ENCODE measurements at regions not wholly inside any gene's neighbourhood (a gene's known extent, or its start where the extent isn't known, plus 50 kb on each side); places are given as distances from the start of the nearest gene placed in this dataset.
"Not testable (repeated sequence)": the region's sequence is repeated elsewhere in the genome, so short reads cannot be mapped to it uniquely, and the experiment has no call there.

DNA sequence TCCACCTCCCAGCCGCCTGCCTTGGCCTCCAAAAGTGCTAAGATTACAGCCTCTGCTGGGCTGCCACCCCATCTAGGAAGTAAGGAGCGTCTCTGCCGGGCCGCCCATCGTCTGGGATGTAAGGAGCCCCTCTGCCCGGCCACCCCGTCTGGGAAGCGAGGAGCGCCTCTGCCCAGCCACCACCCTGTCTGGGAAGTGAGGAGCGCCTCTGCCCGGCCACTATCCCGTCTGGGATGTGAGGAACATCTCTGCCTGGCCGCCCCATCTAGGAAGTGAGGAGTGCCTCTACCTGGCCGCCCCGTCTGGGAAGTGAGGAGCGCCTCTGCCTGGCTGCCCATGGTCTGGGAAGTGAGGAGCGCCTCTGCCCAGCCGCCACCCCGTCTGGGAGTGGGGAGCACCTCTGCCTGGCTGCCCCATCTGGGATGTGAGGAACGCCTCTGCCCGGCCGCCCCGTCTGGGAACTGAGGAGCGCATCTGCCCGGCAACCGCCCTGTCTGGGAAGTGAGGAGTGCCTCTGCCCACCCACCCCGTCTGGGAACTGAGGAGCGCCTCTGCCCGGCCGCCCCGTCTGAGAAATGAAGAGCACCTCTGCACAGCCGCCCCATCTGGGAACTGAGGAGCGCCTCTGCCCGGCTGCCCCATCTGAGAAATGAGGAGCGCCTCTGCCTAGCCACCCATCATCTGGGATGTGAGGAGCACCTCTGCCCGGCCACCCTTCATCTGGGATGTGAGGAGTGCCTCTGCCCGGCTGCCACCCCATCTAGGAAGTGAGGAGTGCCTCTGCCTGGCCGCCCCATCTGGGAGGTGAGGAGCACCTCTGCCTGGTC lies 137.8 kb upstream of the PALMD start:
- 97% methylated on average over 38 of the region's 38 CpGs for WGBS
- H3K27ac ChIP-seq (ENCODE audit: low read depth in 1 of 2, low read length in 2 of 2) = no peak overlapping the region
- TF ChIP-seq FOXA2 (IDR thresholded peaks at IDR 0.05) = no peak
- TF ChIP-seq RAD21 (IDR thresholded peaks at IDR 0.05) = no peak
- no peak for TF ChIP-seq GABPA (IDR thresholded peaks at IDR 0.05 in 1 of 2, conservative IDR thresholded peaks at IDR 0.05 in 1 of 2)
- TF ChIP-seq EGR1 (IDR thresholded peaks at IDR 0.05; ENCODE audit: low read depth in 2 of 2) = no peak
- TF ChIP-seq CTCF (IDR thresholded peaks at IDR 0.05; ENCODE audit: low read depth, low read length, missing input control) = no peak
- no peak for TF ChIP-seq RXRA (IDR thresholded peaks at IDR 0.05)
- no peak for TF ChIP-seq JUND (IDR thresholded peaks at IDR 0.05)
- TF ChIP-seq HNF4G (IDR thresholded peaks at IDR 0.05) = no peak
- TF ChIP-seq NR2F2 (IDR thresholded peaks at IDR 0.05) = no peak
- no peak overlapping the region for H3K4me3 ChIP-seq (ENCODE audit: low read depth in 1 of 3, low read length in 3 of 3)
- H3K9me3 ChIP-seq (ENCODE audit: control insufficient read depth in 4 of 4, low read length in 3 of 4) = no peaks in the 10 kb centered on the region
- H3K36me3 ChIP-seq (ENCODE audit: control insufficient read depth in 4 of 4, insufficient read depth in 3 of 4, low read depth in 1 of 4, low read length in 3 of 4) = no peaks in the 10 kb centered on the region
- no peak overlapping the region for H3K9ac ChIP-seq (ENCODE audit: low read depth in 1 of 2, low read length in 2 of 2)
- no peaks in the 10 kb centered on the region for H3K27me3 ChIP-seq (ENCODE audit: control insufficient read depth in 4 of 4, insufficient read depth in 4 of 4, low read length in 3 of 4)
- no peak for DNase-seq (ENCODE audit: low spot score)
- H3K4me1 ChIP-seq (ENCODE audit: control insufficient read depth in 4 of 4, insufficient read depth in 4 of 4, low read length in 3 of 4) = no peaks in the 10 kb centered on the region

GRCh38 chr1:99508733-99509445 lies 137.0 kb upstream of the PALMD start:
- H3K27me3 ChIP-seq (ENCODE audit: control insufficient read depth in 4 of 4, insufficient read depth in 4 of 4, low read length in 3 of 4); H3K4me3 ChIP-seq (ENCODE audit: low read depth in 1 of 3, low read length in 3 of 3); H3K27ac ChIP-seq (ENCODE audit: low read depth in 1 of 2, low read length in 2 of 2); DNase-seq (ENCODE audit: low spot score); H3K4me1 ChIP-seq (ENCODE audit: control insufficient read depth in 4 of 4, insufficient read depth in 4 of 4, low read length in 3 of 4); H3K9ac ChIP-seq (ENCODE audit: low read depth in 1 of 2, low read length in 2 of 2); H3K36me3 ChIP-seq (ENCODE audit: control insufficient read depth in 4 of 4, insufficient read depth in 3 of 4, low read depth in 1 of 4, low read length in 3 of 4); H3K9me3 ChIP-seq (ENCODE audit: control insufficient read depth in 4 of 4, low read length in 3 of 4): not testable (repeated sequence)
- 94% methylated on average over 24 of the region's 24 CpGs for WGBS

GRCh38 chr1:99514823-99515552 lies 130.9 kb upstream of the PALMD start:
- 93% methylated on average over 7 of the region's 8 CpGs for WGBS
- not testable (repeated sequence) for H3K36me3 ChIP-seq (ENCODE audit: control insufficient read depth in 4 of 4, insufficient read depth in 3 of 4, low read depth in 1 of 4, low read length in 3 of 4); H3K27me3 ChIP-seq (ENCODE audit: control insufficient read depth in 4 of 4, insufficient read depth in 4 of 4, low read length in 3 of 4); H3K9ac ChIP-seq (ENCODE audit: low read depth in 1 of 2, low read length in 2 of 2); H3K4me1 ChIP-seq (ENCODE audit: control insufficient read depth in 4 of 4, insufficient read depth in 4 of 4, low read length in 3 of 4); H3K9me3 ChIP-seq (ENCODE audit: control insufficient read depth in 4 of 4, low read length in 3 of 4); DNase-seq (ENCODE audit: low spot score); H3K27ac ChIP-seq (ENCODE audit: low read depth in 1 of 2, low read length in 2 of 2); H3K4me3 ChIP-seq (ENCODE audit: low read depth in 1 of 3, low read length in 3 of 3)

DNA sequence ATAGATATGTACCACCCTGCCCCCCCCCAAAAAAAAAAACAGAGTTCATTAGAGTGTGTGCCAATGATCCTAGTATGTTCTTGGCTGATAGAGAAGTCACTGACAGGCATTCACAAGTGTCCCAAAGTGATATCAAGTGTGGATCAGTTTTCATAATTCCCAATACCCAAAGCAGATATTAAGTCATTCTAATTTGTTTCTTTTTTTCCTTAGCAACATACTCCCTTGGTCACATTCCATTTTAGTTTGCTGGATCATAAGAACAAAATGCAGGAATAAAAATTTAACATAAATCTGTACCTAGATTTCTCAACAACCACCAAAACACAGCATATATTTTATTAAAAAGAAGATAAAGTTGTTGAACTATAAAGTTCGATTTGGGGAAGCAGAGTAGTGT lies 129.8 kb upstream of the PALMD start:
- no peaks in the 10 kb centered on the region for H3K36me3 ChIP-seq (ENCODE audit: control insufficient read depth in 4 of 4, insufficient read depth in 3 of 4, low read depth in 1 of 4, low read length in 3 of 4)
- no peak overlapping the region for H3K4me3 ChIP-seq (ENCODE audit: low read depth in 1 of 3, low read length in 3 of 3)
- WGBS = 81% methylated on average over 1 of the region's 1 CpG
- no peak overlapping the region for H3K9ac ChIP-seq (ENCODE audit: low read depth in 1 of 2, low read length in 2 of 2)
- no peaks in the 10 kb centered on the region for H3K9me3 ChIP-seq (ENCODE audit: control insufficient read depth in 4 of 4, low read length in 3 of 4)
- DNase-seq (ENCODE audit: low spot score) = no peak
- no peaks in the 10 kb centered on the region for H3K27me3 ChIP-seq (ENCODE audit: control insufficient read depth in 4 of 4, insufficient read depth in 4 of 4, low read length in 3 of 4)
- no peaks in the 10 kb centered on the region for H3K4me1 ChIP-seq (ENCODE audit: control insufficient read depth in 4 of 4, insufficient read depth in 4 of 4, low read length in 3 of 4)
- H3K27ac ChIP-seq (ENCODE audit: low read depth in 1 of 2, low read length in 2 of 2) = no peak overlapping the region
- no peak for TF ChIP-seq SP1 (IDR thresholded peaks at IDR 0.05)
- no peak for TF ChIP-seq FOXA2 (IDR thresholded peaks at IDR 0.05)
- TF ChIP-seq MAX (IDR thresholded peaks at IDR 0.05) = no peak
- no peak for TF ChIP-seq REST (IDR thresholded peaks at IDR 0.05)
- no peak for TF ChIP-seq EGR1 (IDR thresholded peaks at IDR 0.05; ENCODE audit: low read depth in 2 of 2)
- TF ChIP-seq CTCF (IDR thresholded peaks at IDR 0.05; ENCODE audit: low read depth, low read length, missing input control) = no peak
